ENCODE measurements at regions not wholly inside any gene's neighbourhood (a gene's known extent, or its start where the extent isn't known, plus 50 kb on each side); places are given as distances from the start of the nearest gene placed in this dataset.

- no peak for TF ChIP-seq POLR2A (IDR thresholded peaks at IDR 0.05; ENCODE audit: low read depth, low read length)
- TF ChIP-seq POLR2AphosphoS5 (IDR thresholded peaks at IDR 0.05; ENCODE audit: low read depth, low read length), result no peak
- no peak for TF ChIP-seq TAF1 (IDR thresholded peaks at IDR 0.05; ENCODE audit: low read depth, low read length)
Measured at GRCh38 chr14:81638656-81639280, 105.1 kb upstream of the SEL1L start.

Measured in GM12891 (cell line).